GM21737 (cell line): ENCODE measurements at regions not wholly inside any gene's neighbourhood (a gene's known extent, or its start where the extent isn't known, plus 50 kb on each side); places are given as distances from the start of the nearest gene placed in this dataset.
"Not testable (repeated sequence)": the region's sequence is repeated elsewhere in the genome, so short reads cannot be mapped to it uniquely, and the experiment has no call there.

Source experiments
- ATAC-seq: cut with Tn5 transposase; IDR thresholded peaks from one replicate; pipeline ENCODE4 v1.9.1; 2021; ENCODE audit warnings: mild to moderate bottlenecking, moderate library complexity; ENCODE audit not compliant: unreplicated experiment

- no peak for ATAC-seq
Observed at GRCh38 chr7:24392774-24393173, 108.8 kb downstream of the NPY start.

GRCh38 chr7:24395512-24395911 is 111.5 kb downstream of the NPY start:
- no peak for ATAC-seq

- not testable (repeated sequence) for ATAC-seq
Observed at GRCh38 chr7:24396387-24396786, 112.4 kb downstream of the NPY start.

- ATAC-seq: no peak
Observed at GRCh38 chr7:24401628-24402593, 117.9 kb downstream of the NPY start.

GRCh38 chr7:24402655-24403054 is 118.7 kb downstream of the NPY start:
- ATAC-seq: no peak

GRCh38 chr7:24403557-24403956 is 119.6 kb downstream of the NPY start:
- no peak for ATAC-seq

- no peak for ATAC-seq
Observed at GRCh38 chr7:24404315-24404714, 120.3 kb downstream of the NPY start.

- no peak for ATAC-seq
Observed at GRCh38 chr7:24405002-24405401, 121.0 kb downstream of the NPY start.

- no peak for ATAC-seq
Observed at GRCh38 chr7:24406053-24406788, 122.2 kb downstream of the NPY start.

- no peak for ATAC-seq
Observed at GRCh38 chr7:24406789-24407299, 122.9 kb downstream of the NPY start.

GRCh38 chr7:24407965-24408364 is 124.0 kb downstream of the NPY start:
- ATAC-seq: no peak

GRCh38 chr7:24408798-24409430 is 124.9 kb downstream of the NPY start:
- no peak for ATAC-seq

- ATAC-seq: no peak
Observed at GRCh38 chr7:24409431-24410024, 125.5 kb downstream of the NPY start.

GRCh38 chr7:24411226-24411625 is 127.2 kb downstream of the NPY start:
- no peak for ATAC-seq

GRCh38 chr7:24417526-24418120 is 133.6 kb downstream of the NPY start:
- ATAC-seq: no peak

- no peak for ATAC-seq
Observed at GRCh38 chr7:24419077-24419476, 135.1 kb downstream of the NPY start.

GRCh38 chr7:24419511-24419910 is 135.5 kb downstream of the NPY start:
- no peak for ATAC-seq

GRCh38 chr7:24422441-24423010 is 138.5 kb downstream of the NPY start:
- no peak for ATAC-seq

GRCh38 chr7:24425664-24426063 is 141.7 kb downstream of the NPY start:
- ATAC-seq: no peak

GRCh38 chr7:24427048-24427447 is 143.1 kb downstream of the NPY start:
- no peak for ATAC-seq
